CD14-positive monocyte (primary cell): ENCODE measurements at regions not wholly inside any gene's neighbourhood (a gene's known extent, or its start where the extent isn't known, plus 50 kb on each side); places are given as distances from the start of the nearest gene placed in this dataset.

Experiments
- DNase-seq, 3 donors: peaks; one replicate each; pipeline ENCODE4 v3.0.0-alpha.2; 2011 to 2022
- H2AFZ ChIP-seq: 2 replicates; pipeline ENCODE4 v1.6.0; 2012; ENCODE audit warnings: mild to moderate bottlenecking, low read depth, low read length, inconsistent platforms; ENCODE audit not compliant: insufficient read depth, poor library complexity, severe bottlenecking
- H3K27ac ChIP-seq, 2 donors: 1 replicate in 1 of 2; 2 replicates in 1 of 2; pipeline ENCODE4 v1.5.1; 2012 to 2013; ENCODE audit warnings: low read length in 2 of 2, control low read depth in 1 of 2, inconsistent platforms in 1 of 2, low read depth in 1 of 2, mild to moderate bottlenecking in 1 of 2
- H3K27me3 ChIP-seq, 2 donors: one replicate each; pipeline versions ENCODE4 v1.6.0 to v1.6.1; 2011 to 2013; ENCODE audit warnings: low read length in 2 of 2; ENCODE audit not compliant: control insufficient read depth in 2 of 2, insufficient read depth in 2 of 2
- H3K36me3 ChIP-seq, 2 donors: replicated peaks in 1 of 2; 1 replicate in 1 of 2; 2 replicates in 1 of 2; pipeline versions ENCODE4 v1.5.1 to v1.6.1; 2012 to 2013; ENCODE audit warnings: low read length in 2 of 2, control low read depth in 1 of 2, inconsistent platforms in 1 of 2, mild to moderate bottlenecking in 1 of 2; ENCODE audit not compliant: insufficient read depth in 2 of 2, control insufficient read depth in 1 of 2
- H3K4me1 ChIP-seq, 2 donors: 1 replicate in 1 of 2; 2 replicates in 1 of 2; pipeline versions ENCODE4 v1.5.1 to v1.6.1; 2012 to 2013; ENCODE audit warnings: low read length in 2 of 2, control low read depth in 1 of 2, inconsistent platforms in 1 of 2, mild to moderate bottlenecking in 1 of 2, moderate library complexity in 1 of 2; ENCODE audit not compliant: insufficient read depth in 2 of 2, control insufficient read depth in 1 of 2
- H3K4me2 ChIP-seq: replicated peaks from 2 replicates; pipeline ENCODE3; 2012; ENCODE audit warnings: low read length, moderate library complexity, mild to moderate bottlenecking; ENCODE audit not compliant: poor library complexity, severe bottlenecking; ENCODE audit errors: extremely low read depth
- H3K4me3 ChIP-seq, 3 experiments: fragments of 200-600 bp in 1 of 3; sonication (generic) in 1 of 3; replicated peaks in 1 of 3; 1 replicate in 2 of 3; 2 replicates in 1 of 3; pipeline ENCODE4 v1.5.1; 2011 to 2013; ENCODE audit warnings: low read length in 3 of 3, mild to moderate bottlenecking in 3 of 3, control low read depth in 2 of 3, low read depth in 2 of 3, inconsistent platforms in 1 of 3, moderate library complexity in 1 of 3
- H3K79me2 ChIP-seq: 2 replicates; pipeline ENCODE4 v1.6.0; 2012; ENCODE audit warnings: mild to moderate bottlenecking, control low read depth, inconsistent platforms, low read length, moderate library complexity; ENCODE audit not compliant: insufficient read depth
- H3K9ac ChIP-seq: 2 replicates; pipeline ENCODE4 v1.6.0; 2017; ENCODE audit warnings: low read length, mild to moderate bottlenecking; ENCODE audit not compliant: insufficient read depth, poor library complexity, severe bottlenecking
- H3K9me3 ChIP-seq, 2 donors: replicated peaks in 1 of 2; 1 replicate in 1 of 2; 2 replicates in 1 of 2; pipeline versions ENCODE4 v1.5.1 to v1.6.1; 2012 to 2013; ENCODE audit warnings: low read length in 2 of 2, control low read depth in 1 of 2; ENCODE audit not compliant: control insufficient read depth in 1 of 2, insufficient read depth in 1 of 2
- H4K20me1 ChIP-seq: 2 replicates; pipeline ENCODE4 v1.6.0; 2012; ENCODE audit warnings: mild to moderate bottlenecking, low read length, control low read depth, moderate library complexity; ENCODE audit not compliant: insufficient read depth
- H3K27ac Mint-ChIP-seq, 7 donors: one replicate each; pipeline ENCODE4 v1.8.0; 2020; ENCODE audit warnings: mild to moderate bottlenecking in 7 of 7, mixed read lengths in 7 of 7, moderate library complexity in 6 of 7, inconsistent platforms in 2 of 7
- H3K27me3 Mint-ChIP-seq, 3 donors: one replicate each; pipeline ENCODE4 v1.8.0; 2021 to 2022; ENCODE audit warnings: low read depth in 3 of 3, mild to moderate bottlenecking in 3 of 3, mixed read lengths in 3 of 3, moderate library complexity in 3 of 3, inconsistent platforms in 1 of 3
- H3K36me3 Mint-ChIP-seq, 2 donors: one replicate each; pipeline ENCODE4 v1.8.0; 2020; ENCODE audit warnings: mixed read lengths in 2 of 2, inconsistent platforms in 1 of 2, mild to moderate bottlenecking in 1 of 2
- H3K4me1 Mint-ChIP-seq: one replicate; pipeline ENCODE4 v1.8.0; 2020; ENCODE audit warnings: mild to moderate bottlenecking, mixed read lengths
- H3K4me3 Mint-ChIP-seq, 2 donors: one replicate each; pipeline ENCODE4 v1.8.0; 2020; ENCODE audit warnings: mild to moderate bottlenecking in 2 of 2, mixed read lengths in 2 of 2, moderate library complexity in 1 of 2
- H3K9me3 Mint-ChIP-seq, 7 donors: one replicate each; pipeline ENCODE4 v1.8.0; 2020 to 2022; ENCODE audit warnings: mixed read lengths in 7 of 7, mild to moderate bottlenecking in 6 of 7, moderate library complexity in 6 of 7, inconsistent platforms in 2 of 7
- CTCF ChIP-seq: fragments of 200-600 bp; IDR thresholded peaks from one replicate; pipeline ENCODE4 v1.8.0; 2022; ENCODE audit warnings: antibody characterized with exemption, mild to moderate bottlenecking
- WGBS: methylation state at CpG from one replicate; pipeline ENCODE4 v1.1.5; 2013; ENCODE audit warnings: missing lambda C conversion rate; ENCODE audit not compliant: insufficient coverage; 5-methylcytosine and 5-hydroxymethylcytosine counted together
- intact Hi-C, 2 donors: fragments of 100-400 bp; cut with micrococcal nuclease; formaldehyde crosslinking; loops; one replicate each; pipeline versions ENCODE4 v1.15.0 to v1.15.1; 2023

GRCh38 chr4:20331642-20332041 is 79.9 kb downstream of the SLIT2 start:
- no peak overlapping the region for H3K9ac ChIP-seq
- H3K4me3 ChIP-seq = no peak overlapping the region
- peaks cover 0 to 3% (median 0%) of the 10 kb centered on the region in 7 donors for H3K9me3 Mint-ChIP-seq
- no peak for DNase-seq
- H3K36me3 ChIP-seq = no peaks in the 10 kb centered on the region
- intact Hi-C loops = no loop called here
- WGBS = no CpG with 5 or more reads among the region's 1 CpG
- no peaks in the 10 kb centered on the region for H3K9me3 ChIP-seq
- H3K36me3 Mint-ChIP-seq = no peaks in the 10 kb centered on the region
- no peaks in the 10 kb centered on the region for H3K27me3 Mint-ChIP-seq
- H3K27ac ChIP-seq = no peak overlapping the region
- no peaks in the 10 kb centered on the region for H3K27me3 ChIP-seq
- H3K27ac Mint-ChIP-seq = no peak overlapping the region
- no peaks in the 10 kb centered on the region for H4K20me1 ChIP-seq
- H3K4me2 ChIP-seq = no peak overlapping the region
- TF ChIP-seq CTCF = no peak
- H3K4me1 Mint-ChIP-seq = no peaks in the 10 kb centered on the region
- no peaks in the 10 kb centered on the region for H3K79me2 ChIP-seq
- H3K4me1 ChIP-seq = no peaks in the 10 kb centered on the region
- H3K4me3 Mint-ChIP-seq = no peak overlapping the region
- no peak overlapping the region for H2AFZ ChIP-seq

DNA sequence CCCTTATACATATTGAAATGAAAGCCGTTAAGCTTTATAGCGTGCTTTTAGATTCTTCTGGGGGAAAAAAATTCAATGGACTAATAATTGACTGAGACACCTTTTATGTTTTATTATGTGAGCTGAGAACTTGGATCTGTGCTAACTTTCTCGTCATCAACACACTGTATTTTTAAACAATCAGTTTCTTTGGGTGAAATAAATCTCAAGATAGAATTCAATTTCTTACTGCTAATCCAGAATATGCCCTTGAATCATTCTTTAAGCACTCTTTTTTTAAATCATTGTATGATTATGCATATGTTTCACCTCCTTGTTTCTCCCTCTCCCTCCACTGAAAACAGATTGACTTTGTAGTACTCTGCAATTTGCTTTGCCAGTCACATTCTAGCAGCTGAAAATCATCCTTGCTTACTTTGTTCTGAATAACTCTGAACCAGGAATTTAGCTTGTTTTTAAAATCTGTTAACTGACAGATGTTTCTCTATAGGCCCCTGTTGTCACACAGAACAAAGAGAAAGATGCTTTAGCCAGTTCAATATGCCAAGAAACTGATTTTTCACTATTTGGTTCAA is 81.5 kb downstream of the SLIT2 start:
- Mint-ChIP-seq H3K9me3 (peaks cover 0 to 3% (median 0%) of the 10 kb centered on the region in 7 donors), H3K4me3 (no peak overlapping the region), H3K27me3 (peaks cover 0 to 2% (median 0%) of the 10 kb centered on the region in 3 donors), H3K4me1 (no peaks in the 10 kb centered on the region), H3K27ac (no peak overlapping the region), H3K36me3 (no peaks in the 10 kb centered on the region)
- TF ChIP-seq CTCF = no peak
- H3K79me2 ChIP-seq = no peaks in the 10 kb centered on the region
- H3K9me3 ChIP-seq = no peaks in the 10 kb centered on the region
- H4K20me1 ChIP-seq = no peaks in the 10 kb centered on the region
- H2AFZ ChIP-seq = no peak overlapping the region
- H3K4me2 ChIP-seq = no peak overlapping the region
- H3K36me3 ChIP-seq = no peaks in the 10 kb centered on the region
- no peak overlapping the region for H3K9ac ChIP-seq
- no peaks in the 10 kb centered on the region for H3K27me3 ChIP-seq
- H3K27ac ChIP-seq = no peak overlapping the region
- no CpG with 5 or more reads among the region's 3 CpGs for WGBS
- no peaks in the 10 kb centered on the region for H3K4me1 ChIP-seq
- intact Hi-C loops = no loop called here
- no peak for DNase-seq
- H3K4me3 ChIP-seq = no peak overlapping the region
